ENCODE measurements at regions not wholly inside any gene's neighbourhood (a gene's known extent, or its start where the extent isn't known, plus 50 kb on each side); places are given as distances from the start of the nearest gene placed in this dataset.
A peak's percentile ranks its signal among the peaks of the same experiment; 100 is the strongest.

DNA sequence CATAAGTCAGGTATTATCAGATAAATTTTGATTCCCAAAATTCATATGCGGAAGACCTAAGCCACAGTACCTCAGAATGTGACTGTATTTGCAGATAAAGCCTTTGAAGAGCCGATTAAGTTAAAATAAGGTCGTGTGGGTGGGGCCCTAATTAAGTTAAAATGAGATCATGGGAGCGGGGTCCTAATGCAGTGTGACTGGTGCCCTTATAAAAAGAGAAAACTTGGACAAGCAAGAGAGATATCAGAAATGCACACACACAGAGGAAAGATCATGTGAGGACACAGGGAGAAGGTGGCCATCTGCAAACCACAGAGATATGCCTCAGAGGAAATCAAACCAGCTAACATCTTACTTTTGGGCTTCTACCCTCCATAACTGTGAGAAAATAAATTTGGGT, 236.1 kb downstream of the FBXO8 start (continued):
- TF ChIP-seq TAL1 (IDR thresholded peaks at IDR 0.05) (peak; percentile 71), ARID1B (IDR thresholded peaks at IDR 0.05) (peak; percentile 83), CBX1 (IDR thresholded peaks at IDR 0.05; ENCODE audit: low read depth) (no peak), MXI1 (IDR thresholded peaks at IDR 0.05; ENCODE audit: low read depth, low read length) (no peak), NR1H2 (CRISPR knock-in tag; IDR thresholded peaks at IDR 0.05) (no peak), NCOR1 (IDR thresholded peaks at IDR 0.05) (peak; percentile 74), MEIS2 (IDR thresholded peaks at IDR 0.05; ENCODE audit: partially characterized antibody) (no peak), POLR2A (conservative IDR thresholded peaks at IDR 0.05) (no peak), ZNF408 (CRISPR knock-in tag; IDR thresholded peaks at IDR 0.05; ENCODE audit: low read depth) (no peak), EP300 (IDR thresholded peaks at IDR 0.05; ENCODE audit: low read length) (peak; percentile 49; the same call in 1 of the 2 replicates), U2AF1 (optimal IDR thresholded peaks at IDR 0.05; ENCODE audit: low read depth, low read length) (no peak), ZSCAN32 (CRISPR knock-in tag; IDR thresholded peaks at IDR 0.05) (no peak)
- TF ChIP-seq, protein P1, sequence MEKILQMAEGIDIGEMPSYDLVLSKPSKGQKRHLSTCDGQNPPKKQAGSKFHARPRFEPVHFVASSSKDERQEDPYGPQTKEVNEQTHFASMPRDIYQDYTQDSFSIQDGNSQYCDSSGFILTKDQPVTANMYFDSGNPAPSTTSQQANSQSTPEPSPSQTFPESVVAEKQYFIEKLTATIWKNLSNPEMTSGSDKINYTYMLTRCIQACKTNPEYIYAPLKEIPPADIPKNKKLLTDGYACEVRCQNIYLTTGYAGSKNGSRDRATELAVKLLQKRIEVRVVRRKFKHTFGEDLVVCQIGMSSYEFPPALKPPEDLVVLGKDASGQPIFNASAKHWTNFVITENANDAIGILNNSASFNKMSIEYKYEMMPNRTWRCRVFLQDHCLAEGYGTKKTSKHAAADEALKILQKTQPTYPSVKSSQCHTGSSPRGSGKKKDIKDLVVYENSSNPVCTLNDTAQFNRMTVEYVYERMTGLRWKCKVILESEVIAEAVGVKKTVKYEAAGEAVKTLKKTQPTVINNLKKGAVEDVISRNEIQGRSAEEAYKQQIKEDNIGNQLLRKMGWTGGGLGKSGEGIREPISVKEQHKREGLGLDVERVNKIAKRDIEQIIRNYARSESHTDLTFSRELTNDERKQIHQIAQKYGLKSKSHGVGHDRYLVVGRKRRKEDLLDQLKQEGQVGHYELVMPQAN (IDR thresholded peaks at IDR 0.05; ENCODE audit: borderline replicate concordance) = no peak
- TF ChIP-seq, protein P2, sequence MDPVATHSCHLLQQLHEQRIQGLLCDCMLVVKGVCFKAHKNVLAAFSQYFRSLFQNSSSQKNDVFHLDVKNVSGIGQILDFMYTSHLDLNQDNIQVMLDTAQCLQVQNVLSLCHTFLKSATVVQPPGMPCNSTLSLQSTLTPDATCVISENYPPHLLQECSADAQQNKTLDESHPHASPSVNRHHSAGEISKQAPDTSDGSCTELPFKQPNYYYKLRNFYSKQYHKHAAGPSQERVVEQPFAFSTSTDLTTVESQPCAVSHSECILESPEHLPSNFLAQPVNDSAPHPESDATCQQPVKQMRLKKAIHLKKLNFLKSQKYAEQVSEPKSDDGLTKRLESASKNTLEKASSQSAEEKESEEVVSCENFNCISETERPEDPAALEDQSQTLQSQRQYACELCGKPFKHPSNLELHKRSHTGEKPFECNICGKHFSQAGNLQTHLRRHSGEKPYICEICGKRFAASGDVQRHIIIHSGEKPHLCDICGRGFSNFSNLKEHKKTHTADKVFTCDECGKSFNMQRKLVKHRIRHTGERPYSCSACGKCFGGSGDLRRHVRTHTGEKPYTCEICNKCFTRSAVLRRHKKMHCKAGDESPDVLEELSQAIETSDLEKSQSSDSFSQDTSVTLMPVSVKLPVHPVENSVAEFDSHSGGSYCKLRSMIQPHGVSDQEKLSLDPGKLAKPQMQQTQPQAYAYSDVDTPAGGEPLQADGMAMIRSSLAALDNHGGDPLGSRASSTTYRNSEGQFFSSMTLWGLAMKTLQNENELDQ (CRISPR knock-in tag; IDR thresholded peaks at IDR 0.05; ENCODE audit: borderline replicate concordance) = no peak
- TF ChIP-seq, protein P3, sequence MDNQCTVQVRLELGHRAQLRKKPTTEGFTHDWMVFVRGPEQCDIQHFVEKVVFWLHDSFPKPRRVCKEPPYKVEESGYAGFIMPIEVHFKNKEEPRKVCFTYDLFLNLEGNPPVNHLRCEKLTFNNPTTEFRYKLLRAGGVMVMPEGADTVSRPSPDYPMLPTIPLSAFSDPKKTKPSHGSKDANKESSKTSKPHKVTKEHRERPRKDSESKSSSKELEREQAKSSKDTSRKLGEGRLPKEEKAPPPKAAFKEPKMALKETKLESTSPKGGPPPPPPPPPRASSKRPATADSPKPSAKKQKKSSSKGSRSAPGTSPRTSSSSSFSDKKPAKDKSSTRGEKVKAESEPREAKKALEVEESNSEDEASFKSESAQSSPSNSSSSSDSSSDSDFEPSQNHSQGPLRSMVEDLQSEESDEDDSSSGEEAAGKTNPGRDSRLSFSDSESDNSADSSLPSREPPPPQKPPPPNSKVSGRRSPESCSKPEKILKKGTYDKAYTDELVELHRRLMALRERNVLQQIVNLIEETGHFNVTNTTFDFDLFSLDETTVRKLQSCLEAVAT (IDR thresholded peaks at IDR 0.05) = 0 out of 4 replicates have a peak, but pooled peaks of 1 of the 2 experiments have one; percentile 26
- TF ChIP-seq, protein P4, sequence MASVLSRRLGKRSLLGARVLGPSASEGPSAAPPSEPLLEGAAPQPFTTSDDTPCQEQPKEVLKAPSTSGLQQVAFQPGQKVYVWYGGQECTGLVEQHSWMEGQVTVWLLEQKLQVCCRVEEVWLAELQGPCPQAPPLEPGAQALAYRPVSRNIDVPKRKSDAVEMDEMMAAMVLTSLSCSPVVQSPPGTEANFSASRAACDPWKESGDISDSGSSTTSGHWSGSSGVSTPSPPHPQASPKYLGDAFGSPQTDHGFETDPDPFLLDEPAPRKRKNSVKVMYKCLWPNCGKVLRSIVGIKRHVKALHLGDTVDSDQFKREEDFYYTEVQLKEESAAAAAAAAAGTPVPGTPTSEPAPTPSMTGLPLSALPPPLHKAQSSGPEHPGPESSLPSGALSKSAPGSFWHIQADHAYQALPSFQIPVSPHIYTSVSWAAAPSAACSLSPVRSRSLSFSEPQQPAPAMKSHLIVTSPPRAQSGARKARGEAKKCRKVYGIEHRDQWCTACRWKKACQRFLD (CRISPR knock-in tag; IDR thresholded peaks at IDR 0.05) = no peak

Data from K562 (cell line).